PFSK-1 (cell line): ENCODE measurements at regions not wholly inside any gene's neighbourhood (a gene's known extent, or its start where the extent isn't known, plus 50 kb on each side); places are given as distances from the start of the nearest gene placed in this dataset.

Experiments
- POLR2AphosphoS5 ChIP-seq: IDR thresholded peaks from 2 replicates; pipeline ENCODE4 v1.6.1; 2012; ENCODE audit warnings: low read depth, mild to moderate bottlenecking, control low read depth, low read length, moderate library complexity
- REST ChIP-seq, 2 experiments: IDR thresholded peaks; 2 replicates each; pipeline versions ENCODE4 v1.6.1 to v1.8.0; 2011 to 2012; ENCODE audit warnings: low read depth in 2 of 2, low read length in 2 of 2, control low read depth in 1 of 2, inconsistent platforms in 1 of 2, mild to moderate bottlenecking in 1 of 2, moderate library complexity in 1 of 2; ENCODE audit not compliant: insufficient read depth in 1 of 2

DNA sequence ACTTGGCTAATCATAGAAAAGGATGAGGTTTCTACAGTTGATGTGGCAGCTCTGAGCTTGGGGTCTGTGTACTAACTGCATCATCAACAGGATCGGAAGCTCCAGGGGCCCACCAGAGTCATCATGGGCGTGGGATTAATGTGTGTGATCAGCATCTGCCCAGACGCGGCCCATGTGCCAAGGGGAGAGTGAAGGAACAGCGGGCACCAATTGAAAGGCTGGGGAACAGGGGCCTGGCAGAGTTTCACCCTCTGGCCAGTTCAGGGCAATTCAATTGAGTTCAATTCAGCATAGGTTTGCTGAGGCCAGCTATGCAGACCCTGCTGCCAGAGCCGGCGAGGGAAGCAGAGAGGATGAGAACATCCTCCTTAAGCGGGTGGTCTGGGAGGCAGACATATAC, 260.0 kb upstream of the AJAP1 start:
- TF ChIP-seq REST (IDR thresholded peaks at IDR 0.05; ENCODE audit: insufficient read depth in 1 of 2, low read depth in 2 of 2, low read length in 2 of 2), result no peak
- TF ChIP-seq POLR2AphosphoS5, result no peak
